ENCODE measurements at regions not wholly inside any gene's neighbourhood (a gene's known extent, or its start where the extent isn't known, plus 50 kb on each side); places are given as distances from the start of the nearest gene placed in this dataset.

DNA sequence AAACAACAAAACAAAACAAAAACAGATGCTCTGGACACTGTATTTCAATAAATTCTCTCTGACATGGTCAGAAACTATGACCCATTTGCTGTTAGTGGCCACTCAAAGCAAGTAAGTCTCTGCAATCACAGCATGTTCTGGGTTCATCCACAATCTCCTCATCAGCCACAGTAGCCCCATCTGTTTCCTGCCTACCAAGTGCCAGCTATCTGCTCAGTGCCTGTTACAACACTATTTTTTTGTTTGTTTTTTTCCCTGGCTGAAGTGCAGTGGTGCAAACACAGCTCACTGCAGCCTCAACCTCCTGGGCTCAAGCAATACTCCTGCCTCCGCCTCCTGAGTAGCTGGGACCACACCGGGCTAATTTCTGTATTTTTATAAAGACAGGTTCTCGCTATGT is 137.9 kb downstream of the SOX9 start:
- no peak for DNase-seq (ENCODE audit: low read depth, low spot score)

- DNase-seq (ENCODE audit: low read depth, low spot score) = no peak
Observed at GRCh38 chr17:72259922-72260321, 139.1 kb downstream of the SOX9 start.

DNA sequence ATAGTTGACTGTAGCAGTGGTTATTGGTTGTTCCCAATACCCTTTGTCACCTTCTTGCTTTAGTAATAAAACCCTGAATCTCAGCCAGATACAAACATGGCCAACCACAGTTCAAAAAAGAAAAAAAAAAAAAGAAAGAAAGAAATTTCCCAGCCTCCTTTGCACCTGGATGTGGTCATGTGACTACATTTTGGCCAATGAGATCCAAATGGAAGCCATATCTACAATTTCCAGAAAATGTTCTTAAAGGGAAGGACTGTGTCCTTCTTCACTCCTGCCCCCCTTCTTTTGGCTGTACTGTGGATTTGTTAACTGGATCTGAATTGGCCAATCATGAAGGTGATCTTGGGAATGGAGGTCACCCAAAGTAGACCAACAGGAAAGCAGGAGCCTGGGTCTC is 141.9 kb downstream of the SOX9 start:
- no peak for DNase-seq (ENCODE audit: low read depth, low spot score)

DNA sequence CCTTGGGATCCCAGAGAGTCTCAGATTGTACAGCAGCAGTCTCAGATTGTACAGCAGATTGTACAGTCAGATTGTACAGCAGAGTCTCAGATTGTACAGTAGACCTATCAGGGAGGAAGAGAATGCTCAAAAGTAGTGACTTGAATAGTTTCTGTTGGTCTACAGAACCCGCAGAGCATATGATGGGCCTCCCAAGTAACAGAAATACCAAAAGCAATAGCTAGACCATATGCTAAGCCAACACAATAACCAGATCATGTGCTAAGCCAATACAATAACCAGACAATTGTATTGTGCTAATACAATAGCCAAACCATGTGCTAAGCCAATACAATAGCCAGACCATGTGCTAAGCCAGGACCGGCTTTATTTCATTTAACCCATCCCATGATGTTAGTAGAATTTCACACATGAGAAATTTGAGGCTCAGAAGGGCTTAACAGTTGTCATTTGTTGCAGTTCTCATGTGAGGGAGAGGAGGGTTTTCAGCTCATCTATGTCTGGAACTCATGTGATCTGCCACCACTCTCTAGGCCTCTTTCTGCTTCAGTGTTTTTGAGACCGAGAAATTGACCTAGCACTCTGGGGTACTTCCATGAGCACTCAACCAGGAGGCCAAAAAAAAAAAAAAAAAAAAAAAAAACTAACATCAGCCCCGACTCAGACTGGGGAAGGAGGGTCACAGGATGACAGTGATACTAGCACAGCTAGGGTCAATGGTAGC is 144.0 kb downstream of the SOX9 start:
- no peak for DNase-seq (ENCODE audit: low read depth, low spot score)

DNA sequence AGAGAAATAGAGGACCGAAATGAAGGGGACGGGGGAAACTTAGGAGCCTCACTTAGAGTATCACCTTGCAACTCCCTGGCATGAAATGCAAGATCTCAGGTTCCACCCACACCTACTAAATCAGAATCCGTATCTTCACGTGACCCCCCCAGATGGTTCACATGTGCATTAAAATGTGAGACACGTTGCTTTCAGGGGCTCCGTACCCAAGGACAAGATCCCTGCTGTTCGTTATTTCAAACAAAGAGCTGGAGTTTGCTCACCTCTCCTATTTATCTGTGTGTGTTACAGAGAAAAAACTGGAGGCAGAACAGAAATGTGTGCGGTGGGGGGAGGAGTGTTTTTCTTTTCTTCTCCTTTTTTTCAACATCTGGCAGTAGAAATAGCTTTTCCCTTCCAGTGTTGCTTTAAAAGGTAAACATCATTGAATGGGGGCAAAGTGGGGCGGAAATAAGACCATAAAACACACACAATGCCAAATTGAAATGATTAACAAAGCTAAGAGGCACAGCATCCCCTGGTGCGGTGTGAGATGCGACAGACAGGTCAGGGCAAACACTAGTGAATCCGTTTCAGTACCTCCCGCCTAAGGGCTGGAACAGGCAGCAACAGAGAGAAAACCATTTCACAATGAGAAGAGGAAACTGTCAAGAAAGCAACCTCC is 145.4 kb downstream of the SOX9 start:
- no peak for DNase-seq (ENCODE audit: low read depth, low spot score)

DNA sequence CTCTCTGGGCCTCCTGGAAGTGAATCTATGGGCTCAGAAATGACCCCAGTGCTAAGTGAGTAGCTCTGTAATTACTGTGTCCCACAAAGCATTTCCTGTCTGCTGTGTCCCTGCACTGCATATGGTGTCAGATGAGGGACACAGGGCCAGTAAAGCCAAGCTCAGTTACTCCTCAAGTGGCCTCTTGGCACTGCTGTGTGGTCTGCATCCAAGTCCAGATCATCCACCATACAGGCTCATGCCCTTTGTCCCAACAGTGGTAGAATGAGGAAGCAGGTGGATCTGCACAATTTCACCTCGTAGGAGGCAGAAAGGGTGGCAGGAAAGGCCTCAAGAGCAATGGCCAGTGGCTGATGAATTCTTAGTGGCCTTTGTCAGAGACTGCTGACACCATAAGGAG is 146.8 kb downstream of the SOX9 start:
- no peak for DNase-seq (ENCODE audit: low read depth, low spot score)

GRCh38 chr17:72268431-72268830 is 147.6 kb downstream of the SOX9 start:
- DNase-seq (ENCODE audit: low read depth, low spot score) = no peak

DNA sequence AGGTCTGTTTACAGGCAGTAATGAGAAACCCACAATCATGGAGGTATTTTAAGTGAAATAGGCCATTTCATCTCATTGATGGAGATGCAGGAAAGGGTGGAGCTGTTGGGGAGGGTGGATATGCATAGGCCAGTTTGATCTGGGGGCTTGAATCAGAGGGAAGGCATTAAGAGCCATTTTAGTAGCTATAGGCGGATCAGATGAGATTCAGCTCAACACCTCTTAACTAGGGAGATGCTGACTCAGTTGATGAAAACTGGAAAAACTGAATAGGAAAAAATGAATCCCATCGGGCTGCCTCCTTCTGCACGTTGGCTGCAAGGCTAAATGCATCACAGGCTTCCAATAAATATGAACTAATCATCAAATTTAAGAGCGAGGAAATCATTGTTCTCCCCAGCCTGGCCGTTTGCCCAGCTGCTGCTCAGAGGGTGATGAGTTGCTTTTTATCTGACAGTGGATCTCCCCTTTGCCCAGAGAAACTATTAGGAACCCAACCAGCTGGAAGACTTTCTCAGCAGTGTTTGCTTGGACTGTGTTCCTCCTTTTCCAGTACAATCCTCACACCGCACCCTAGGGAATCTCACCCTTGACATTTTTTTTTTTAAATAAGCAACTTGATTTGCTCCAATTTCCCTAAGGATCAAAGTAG is 149.6 kb downstream of the SOX9 start:
- DNase-seq (ENCODE audit: low read depth, low spot score) = no peak

GRCh38 chr17:72271603-72272002 is 150.8 kb downstream of the SOX9 start:
- DNase-seq (ENCODE audit: low read depth, low spot score) = no peak

DNA sequence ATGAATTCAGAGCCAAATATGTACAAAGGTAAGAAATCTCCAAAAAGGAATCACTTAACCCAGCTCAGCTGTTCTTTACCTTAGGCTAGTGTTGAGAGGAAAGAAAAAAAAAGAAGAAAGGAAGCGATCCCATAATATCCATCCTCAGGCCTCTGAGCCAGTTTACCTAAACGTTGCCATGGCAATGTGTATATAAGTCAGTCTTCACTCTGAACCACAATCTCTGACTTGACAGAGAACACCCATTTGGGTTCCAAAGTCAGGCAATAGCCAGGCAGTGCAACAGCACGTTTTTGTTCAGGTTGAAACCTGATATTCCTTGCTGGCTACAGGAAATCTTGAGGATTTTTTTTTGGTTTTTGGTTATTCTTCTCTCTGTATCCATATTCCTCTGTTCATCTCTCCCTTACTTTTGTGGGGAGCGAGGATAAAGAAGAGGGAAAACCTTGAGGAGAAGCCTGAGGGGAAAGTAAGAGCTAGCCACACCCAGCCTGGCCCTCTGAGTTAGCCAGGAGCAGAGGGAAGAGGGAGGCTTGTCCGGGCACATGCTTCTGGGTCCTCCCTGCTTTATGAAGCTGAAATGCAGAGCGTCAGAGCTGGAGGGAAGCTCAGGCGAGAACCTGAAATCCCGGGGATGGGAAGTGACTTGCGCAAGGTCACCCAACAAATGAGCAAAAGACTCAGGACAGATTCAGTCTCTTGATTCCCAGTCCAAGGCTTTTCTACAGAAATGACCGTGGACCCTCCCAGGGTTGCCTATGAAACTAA is 152.7 kb downstream of the SOX9 start:
- DNase-seq (ENCODE audit: low read depth, low spot score) = no peak

DNA sequence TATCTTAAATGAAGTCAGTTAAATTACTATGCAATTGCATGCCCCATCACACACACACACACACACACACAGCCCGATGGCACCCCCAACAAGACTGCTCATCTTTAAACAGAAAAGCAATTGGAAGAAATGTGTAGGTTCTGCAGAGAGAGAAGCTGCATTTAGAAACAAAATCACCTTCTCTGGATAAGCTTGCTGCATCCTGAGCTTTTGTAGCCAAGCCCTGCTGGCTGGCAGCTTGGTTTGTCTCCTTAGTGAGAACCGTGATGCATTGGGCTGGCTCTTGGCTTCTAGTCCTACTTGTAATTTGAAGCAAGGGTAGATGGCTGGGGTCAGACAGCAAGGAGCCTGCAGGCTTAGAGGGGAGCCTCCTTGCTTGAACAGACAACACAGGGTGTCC is 153.8 kb downstream of the SOX9 start:
- no peak for DNase-seq (ENCODE audit: low read depth, low spot score)

DNA sequence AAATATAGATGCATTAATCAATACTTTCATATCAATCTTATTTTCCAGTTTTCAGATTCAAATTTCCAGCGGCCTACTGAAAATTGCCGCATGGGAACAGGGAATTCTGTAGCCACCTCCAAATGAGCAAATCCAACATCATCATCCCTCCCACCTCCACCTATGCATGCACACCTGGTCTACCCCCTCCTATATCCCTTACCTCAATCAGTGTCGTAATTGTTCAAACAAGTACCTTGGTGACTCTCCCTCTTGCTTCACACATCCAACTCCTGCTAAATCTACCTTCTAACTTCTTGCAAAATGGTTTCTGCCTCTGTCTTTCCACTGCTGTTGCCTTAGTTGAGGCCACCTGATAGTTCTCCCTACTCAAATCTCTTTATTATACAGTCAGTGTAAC is 160.1 kb downstream of the SOX9 start:
- DNase-seq (ENCODE audit: low read depth, low spot score) = no peak

GRCh38 chr17:72282439-72283029 is 161.7 kb downstream of the SOX9 start:
- DNase-seq (ENCODE audit: low read depth, low spot score) = no peak

GRCh38 chr17:72284806-72285205 is 164.0 kb downstream of the SOX9 start:
- DNase-seq (ENCODE audit: low read depth, low spot score) = no peak

DNA sequence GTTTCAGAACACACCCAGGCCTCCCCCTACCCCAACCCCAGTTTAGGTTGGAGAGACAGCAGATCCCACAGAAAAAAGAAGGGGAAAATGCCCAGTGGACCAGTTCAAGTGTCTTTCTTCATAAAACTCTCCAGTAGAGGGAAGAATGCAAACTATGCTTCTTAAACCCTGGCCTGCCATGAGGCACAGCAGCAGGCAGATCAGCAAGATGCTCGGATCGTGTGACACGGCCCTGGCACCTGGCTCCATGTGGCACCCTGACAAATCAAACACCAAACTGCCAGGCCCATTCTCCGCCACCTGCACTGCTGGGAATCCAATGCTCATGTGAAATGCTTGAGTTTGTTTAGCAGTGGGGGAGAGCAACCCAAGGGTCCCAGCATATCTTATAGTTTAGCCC is 166.8 kb downstream of the SOX9 start:
- DNase-seq (ENCODE audit: low read depth, low spot score) = no peak

- no peak for DNase-seq (ENCODE audit: low read depth, low spot score)
Observed at GRCh38 chr17:72294487-72294893, 173.7 kb downstream of the SOX9 start.

DNA sequence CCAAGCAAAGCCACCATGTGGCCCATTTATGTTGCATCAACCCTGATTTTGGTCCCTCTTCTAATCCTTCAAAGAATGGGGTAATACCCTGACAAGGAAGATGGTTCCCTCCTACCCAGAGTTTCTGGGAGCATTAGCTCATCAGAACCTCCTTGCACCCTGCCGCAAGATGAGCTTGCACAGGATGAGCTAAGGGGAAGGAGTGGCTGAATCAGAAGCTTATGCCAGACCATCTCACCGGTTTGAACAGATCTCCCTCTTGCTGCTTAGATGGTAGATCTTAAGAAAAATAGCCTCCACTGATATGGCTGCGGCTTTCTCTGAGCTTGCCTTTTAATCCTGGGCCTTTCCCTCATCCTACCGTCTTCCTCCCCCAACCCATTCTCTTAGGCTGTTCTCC is 175.1 kb downstream of the SOX9 start:
- no peak for DNase-seq (ENCODE audit: low read depth, low spot score)

GRCh38 chr17:72296456-72296855 is 175.6 kb downstream of the SOX9 start:
- no peak for DNase-seq (ENCODE audit: low read depth, low spot score)

DNA sequence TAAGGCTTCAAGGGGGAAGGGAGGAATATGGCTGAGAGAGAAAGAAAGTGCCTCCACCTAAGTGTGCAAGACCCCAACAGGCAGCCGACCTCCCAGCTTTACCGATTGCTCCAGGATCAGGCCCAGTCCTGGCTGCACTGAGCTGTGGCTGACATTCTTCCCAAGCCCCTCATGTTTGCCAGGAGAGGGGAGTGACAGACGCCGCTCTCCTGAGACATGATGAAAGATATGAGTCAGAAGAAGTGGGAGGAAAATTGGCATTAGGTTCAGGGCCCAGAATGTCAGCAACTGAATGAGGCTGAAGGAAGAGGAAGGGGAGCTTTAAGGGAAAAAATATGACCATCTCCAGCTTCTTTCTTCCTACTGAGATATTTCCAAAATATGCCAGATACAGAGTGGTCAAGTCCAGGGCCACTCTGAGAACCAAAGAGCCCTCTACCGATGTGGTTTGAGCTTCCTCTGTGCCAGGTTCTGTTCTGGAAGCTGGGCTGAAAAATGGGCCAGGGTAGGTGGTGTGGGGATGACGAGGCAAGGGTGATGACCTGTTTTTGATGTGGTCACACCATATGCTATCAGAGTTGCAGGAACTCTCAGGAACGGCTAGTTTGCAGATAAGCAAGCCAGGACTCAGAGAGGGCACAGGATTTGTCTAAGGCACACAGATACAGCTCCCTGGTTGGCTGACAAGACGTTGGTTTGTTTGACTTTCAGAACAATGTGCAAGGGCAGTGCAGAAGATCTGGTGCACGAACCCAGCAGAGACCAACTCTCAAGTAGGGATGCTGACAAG is 176.7 kb downstream of the SOX9 start:
- no peak for DNase-seq (ENCODE audit: low read depth, low spot score)

DNA sequence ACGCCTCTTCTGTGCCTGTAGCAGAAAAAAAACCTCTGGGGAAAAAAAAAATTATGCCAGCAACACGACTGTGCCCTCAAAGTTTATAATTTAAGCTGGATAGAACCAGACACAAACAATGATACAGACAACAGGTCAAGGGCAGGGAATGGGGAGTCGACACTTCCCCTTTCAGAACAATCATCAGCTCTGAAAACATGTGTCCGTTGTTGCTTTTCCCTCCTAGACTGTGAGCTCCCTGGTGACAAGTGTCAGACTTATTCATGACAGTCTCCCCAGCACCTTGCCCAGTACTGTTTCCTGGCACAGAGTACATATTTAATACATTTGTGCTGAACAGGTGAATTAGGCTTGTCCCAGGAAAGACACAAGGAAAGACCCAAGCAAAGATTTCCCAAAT is 178.3 kb downstream of the SOX9 start:
- no peak for DNase-seq (ENCODE audit: low read depth, low spot score)

DNA sequence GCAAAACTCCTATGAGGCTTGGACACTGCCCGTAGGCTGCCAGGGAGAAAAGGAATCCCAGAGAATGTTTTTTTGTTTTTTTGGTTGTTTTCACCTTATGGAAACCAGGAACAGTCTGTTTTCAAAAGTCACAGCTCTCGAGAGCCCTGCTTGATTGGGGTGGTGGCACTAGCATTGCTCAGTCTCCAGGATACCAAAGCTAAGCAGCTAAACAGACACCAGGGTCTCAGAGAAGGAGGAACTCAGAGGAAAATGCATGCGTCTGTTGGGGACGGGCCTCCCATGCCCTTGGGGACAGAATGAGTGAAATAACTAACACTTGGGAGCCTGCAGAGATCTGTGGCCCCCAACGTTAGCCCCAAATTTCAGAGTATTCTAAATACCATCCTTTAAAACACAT is 178.8 kb downstream of the SOX9 start:
- DNase-seq (ENCODE audit: low read depth, low spot score) = no peak
